Effector memory CD4-positive, alpha-beta T cell (primary cell): ENCODE measurements at regions not wholly inside any gene's neighbourhood (a gene's known extent, or its start where the extent isn't known, plus 50 kb on each side); places are given as distances from the start of the nearest gene placed in this dataset.

Experiments used
- DNase-seq, 3 donors: peaks; one replicate each; pipeline ENCODE4 v3.0.0-alpha.2; 2020
- H3K27ac ChIP-seq: 2 replicates; pipeline ENCODE4 v1.7.0; 2013; ENCODE audit warnings: mild to moderate bottlenecking, low read length, moderate library complexity; ENCODE audit not compliant: insufficient read depth, poor library complexity, severe bottlenecking
- H3K27me3 ChIP-seq: replicated peaks from 2 replicates; pipeline ENCODE4 v1.7.0; 2013; ENCODE audit warnings: mild to moderate bottlenecking, low read length; ENCODE audit not compliant: insufficient read depth, control insufficient read depth, poor library complexity, severe bottlenecking
- H3K36me3 ChIP-seq: 2 replicates; pipeline ENCODE4 v1.7.0; 2013; ENCODE audit warnings: mild to moderate bottlenecking, low read length, moderate library complexity; ENCODE audit not compliant: control insufficient read depth, insufficient read depth
- H3K4me1 ChIP-seq: 2 replicates; pipeline ENCODE4 v1.7.0; 2013; ENCODE audit warnings: low read length, mild to moderate bottlenecking; ENCODE audit not compliant: control insufficient read depth, insufficient read depth, poor library complexity, severe bottlenecking
- H3K4me3 ChIP-seq: 2 replicates; pipeline ENCODE4 v1.7.0; 2013; ENCODE audit warnings: low read length, low read depth, mild to moderate bottlenecking; ENCODE audit not compliant: insufficient read depth, poor library complexity, severe bottlenecking
- H3K9me3 ChIP-seq: 2 replicates; pipeline ENCODE4 v1.7.0; 2013; ENCODE audit warnings: mild to moderate bottlenecking, low read length, moderate library complexity; ENCODE audit not compliant: control insufficient read depth

DNA sequence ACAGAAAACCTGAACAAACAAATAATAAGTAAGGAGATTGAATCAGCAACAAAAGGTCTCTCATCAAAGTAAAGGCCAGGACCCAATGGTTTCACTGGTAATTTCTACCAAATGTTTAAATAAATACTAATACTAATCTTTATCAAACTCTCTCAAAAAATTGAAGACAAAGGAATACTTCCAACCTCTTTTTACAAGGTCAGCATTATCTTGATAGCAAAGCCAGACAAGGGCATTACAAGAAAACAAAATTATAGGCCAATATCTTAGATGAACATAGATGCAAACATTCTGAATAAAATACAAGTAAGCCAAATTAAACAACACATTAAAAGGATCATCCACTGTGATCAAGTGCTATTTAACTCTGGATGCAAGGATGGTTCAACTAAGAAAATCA lies 239.8 kb upstream of the TMEM72 start:
- H3K9me3 ChIP-seq: no peaks in the 10 kb centered on the region
- no peak for DNase-seq
- no peaks in the 10 kb centered on the region for H3K27me3 ChIP-seq
- no peak overlapping the region for H3K27ac ChIP-seq
- H3K4me1 ChIP-seq: no peaks in the 10 kb centered on the region
- H3K36me3 ChIP-seq: no peaks in the 10 kb centered on the region
- no peak overlapping the region for H3K4me3 ChIP-seq

- H3K9me3 ChIP-seq: no peaks in the 10 kb centered on the region
- no peaks in the 10 kb centered on the region for H3K36me3 ChIP-seq
- H3K4me1 ChIP-seq: no peaks in the 10 kb centered on the region
- H3K4me3 ChIP-seq: no peak overlapping the region
- DNase-seq: no peak
- H3K27me3 ChIP-seq: no peaks in the 10 kb centered on the region
- no peak overlapping the region for H3K27ac ChIP-seq
These were observed 237.7 kb upstream of the TMEM72 start for GRCh38 chr10:44673245-44673983.

- Histone ChIP-seq H3K4me1 (no peaks in the 10 kb centered on the region), H3K27me3 (no peaks in the 10 kb centered on the region), H3K4me3 (no peak overlapping the region), H3K9me3 (no peaks in the 10 kb centered on the region), H3K36me3 (no peaks in the 10 kb centered on the region), H3K27ac (no peak overlapping the region)
- DNase-seq: no peak
These were observed 236.4 kb upstream of the TMEM72 start for GRCh38 chr10:44674536-44675386.

- H3K27me3 ChIP-seq: no peaks in the 10 kb centered on the region
- no peaks in the 10 kb centered on the region for H3K36me3 ChIP-seq
- no peak for DNase-seq
These were observed 235.7 kb upstream of the TMEM72 start for GRCh38 chr10:44675387-44675874.

DNA sequence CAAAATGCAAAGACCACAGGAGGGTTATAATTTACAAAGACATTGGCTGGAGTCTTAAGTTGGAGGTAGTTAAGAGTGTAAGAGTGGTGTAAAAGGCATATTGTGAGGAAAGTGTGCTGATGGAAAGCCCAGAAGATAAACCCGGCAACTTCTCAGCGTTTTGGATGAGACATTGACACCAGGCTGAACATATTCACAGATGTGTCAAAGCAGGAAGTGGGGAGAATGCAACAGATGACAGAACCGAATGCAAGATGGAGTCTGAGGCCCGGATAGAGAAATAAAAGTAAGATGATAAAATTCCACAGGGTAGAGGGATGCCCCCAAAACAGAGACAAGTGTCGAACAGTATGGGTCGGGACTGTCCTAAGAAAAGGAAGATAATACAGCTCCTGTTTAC lies 230.4 kb upstream of the TMEM72 start:
- H3K9me3 ChIP-seq: no peaks in the 10 kb centered on the region
- no peak overlapping the region for H3K4me3 ChIP-seq
- no peak overlapping the region for H3K27ac ChIP-seq
- H3K4me1 ChIP-seq: no peaks in the 10 kb centered on the region
- no peaks in the 10 kb centered on the region for H3K36me3 ChIP-seq
- H3K27me3 ChIP-seq: no peaks in the 10 kb centered on the region
- no peak for DNase-seq

More at GRCh38 chr10:44675387-44675874, 235.7 kb upstream of the TMEM72 start:
- H3K9me3 ChIP-seq: no peaks in the 10 kb centered on the region
- H3K27ac ChIP-seq: no peak overlapping the region
- H3K4me3 ChIP-seq: no peak overlapping the region
- H3K4me1 ChIP-seq: no peaks in the 10 kb centered on the region

- H3K4me3 ChIP-seq: no peak overlapping the region
- H3K9me3 ChIP-seq: no peaks in the 10 kb centered on the region
- no peak overlapping the region for H3K27ac ChIP-seq
- H3K36me3 ChIP-seq: no peaks in the 10 kb centered on the region
- no peaks in the 10 kb centered on the region for H3K4me1 ChIP-seq
- DNase-seq: no peak
- H3K27me3 ChIP-seq: no peaks in the 10 kb centered on the region
These were observed 228.6 kb upstream of the TMEM72 start for GRCh38 chr10:44682507-44682906.

DNA sequence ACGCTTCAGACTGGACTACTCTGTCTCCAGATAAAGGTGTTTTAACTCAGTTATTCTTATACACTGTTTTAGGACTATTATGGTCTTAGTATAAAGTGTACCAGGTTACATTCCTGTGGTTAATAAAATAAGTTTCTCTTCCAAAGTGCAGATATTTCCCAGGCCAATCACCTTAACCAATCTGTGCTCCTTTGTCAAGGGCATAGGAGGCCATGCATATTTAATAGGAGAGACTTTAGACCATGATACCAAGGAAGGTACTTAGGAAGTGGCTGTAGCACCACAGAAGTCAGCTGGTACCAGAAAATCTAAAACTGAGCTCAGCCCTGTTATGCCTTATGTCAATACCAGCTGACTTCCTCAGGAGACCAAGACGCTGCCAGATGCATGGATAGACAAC lies 226.5 kb upstream of the TMEM72 start:
- Histone ChIP-seq H3K4me1 (no peaks in the 10 kb centered on the region), H3K27me3 (no peaks in the 10 kb centered on the region), H3K4me3 (no peak overlapping the region), H3K36me3 (no peaks in the 10 kb centered on the region), H3K9me3 (no peaks in the 10 kb centered on the region), H3K27ac (no peak overlapping the region)
- no peak for DNase-seq

DNA sequence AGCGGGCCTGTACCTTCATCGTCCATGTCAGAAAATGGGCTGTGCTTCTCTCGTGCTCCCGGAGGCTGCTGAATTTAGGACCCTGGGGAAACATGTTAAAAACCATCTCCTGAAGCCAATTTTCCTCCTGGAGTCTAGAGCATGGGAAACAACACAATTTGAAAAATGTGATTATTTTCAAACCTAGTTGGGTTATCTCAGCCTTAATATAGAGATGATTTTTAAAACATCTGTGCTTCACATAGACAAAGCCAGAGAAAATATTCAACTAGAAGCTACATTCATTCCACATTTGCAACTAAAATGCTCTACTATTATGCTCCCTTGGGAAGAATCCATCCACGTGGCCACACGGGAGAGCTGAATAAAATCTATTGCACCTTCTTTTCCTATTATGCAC lies 225.9 kb upstream of the TMEM72 start:
- DNase-seq: no peak
- Histone ChIP-seq H3K27me3 (no peaks in the 10 kb centered on the region), H3K36me3 (no peaks in the 10 kb centered on the region), H3K27ac (no peak overlapping the region), H3K4me1 (no peaks in the 10 kb centered on the region), H3K4me3 (no peak overlapping the region), H3K9me3 (no peaks in the 10 kb centered on the region)

GRCh38 chr10:44685747-44686146 lies 225.4 kb upstream of the TMEM72 start:
- Histone ChIP-seq H3K4me3 (no peak overlapping the region), H3K27ac (no peak overlapping the region), H3K9me3 (no peaks in the 10 kb centered on the region), H3K27me3 (no peaks in the 10 kb centered on the region), H3K4me1 (no peaks in the 10 kb centered on the region), H3K36me3 (no peaks in the 10 kb centered on the region)
- no peak for DNase-seq

DNA sequence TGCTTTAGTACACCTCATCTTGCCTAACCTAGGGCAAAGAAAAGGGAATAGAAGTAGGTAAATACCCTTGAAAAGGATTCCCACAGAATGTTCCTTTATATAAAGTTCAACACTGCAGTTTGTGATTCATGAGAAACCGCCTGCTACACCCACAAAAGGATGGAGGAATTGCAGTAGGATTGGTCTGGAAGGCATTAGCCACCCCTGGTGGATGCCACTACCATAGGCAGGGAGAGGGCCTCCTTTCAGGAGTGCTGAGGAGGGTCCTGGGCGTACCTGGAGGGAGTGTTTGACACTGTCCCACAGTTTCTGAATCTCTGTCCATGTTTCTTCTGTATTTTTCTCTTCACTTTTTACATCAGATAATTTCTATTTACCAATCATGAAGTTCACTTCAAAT lies 221.8 kb upstream of the TMEM72 start:
- Histone ChIP-seq H3K27ac (no peak overlapping the region), H3K9me3 (no peaks in the 10 kb centered on the region), H3K4me3 (no peak overlapping the region), H3K27me3 (no peaks in the 10 kb centered on the region), H3K4me1 (no peaks in the 10 kb centered on the region), H3K36me3 (no peaks in the 10 kb centered on the region)
- DNase-seq: no peak
